Fibroblast of mammary gland (primary cell): ENCODE measurements at regions not wholly inside any gene's neighbourhood (a gene's known extent, or its start where the extent isn't known, plus 50 kb on each side); places are given as distances from the start of the nearest gene placed in this dataset.
A peak's percentile ranks its signal among the peaks of the same experiment; 100 is the strongest.

Experiments used
- DNase-seq: peaks from one replicate; pipeline ENCODE4 v3.0.0-alpha.2; 2010; ENCODE audit warnings: low read depth
- H3K4me3 ChIP-seq: 2 replicates; pipeline ENCODE4 v1.5.1; 2011; ENCODE audit warnings: low read depth, mild to moderate bottlenecking, low read length, moderate library complexity; ENCODE audit not compliant: control insufficient read depth
- CTCF ChIP-seq: conservative IDR thresholded peaks from 2 replicates; pipeline ENCODE4 v1.5.1; 2011; ENCODE audit warnings: low read depth, low read length, inconsistent platforms; ENCODE audit not compliant: control insufficient read depth, insufficient read depth

DNA sequence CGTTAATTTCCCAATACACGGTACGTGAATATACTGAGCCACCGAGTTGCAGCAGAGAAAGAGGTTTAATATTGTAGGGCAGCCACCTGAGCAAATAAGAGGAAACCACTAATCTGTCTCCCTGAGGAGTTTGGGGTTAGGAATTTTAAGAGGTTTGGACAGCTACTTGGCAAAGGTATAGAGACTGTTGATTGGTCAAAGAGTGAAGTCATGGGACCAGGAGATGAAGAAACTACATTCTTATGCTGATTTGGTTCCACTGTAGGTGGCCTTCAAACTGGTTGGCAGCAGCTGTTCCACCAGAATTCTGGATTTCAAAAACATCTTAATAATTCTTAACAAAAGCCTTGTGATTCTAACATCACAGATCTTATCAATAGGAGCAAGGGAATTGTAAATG is 485.4 kb upstream of the PRMT6 start:
- TF ChIP-seq CTCF = no peak
- H3K4me3 ChIP-seq = no peak overlapping the region
- peak; percentile 11 for DNase-seq

DNA sequence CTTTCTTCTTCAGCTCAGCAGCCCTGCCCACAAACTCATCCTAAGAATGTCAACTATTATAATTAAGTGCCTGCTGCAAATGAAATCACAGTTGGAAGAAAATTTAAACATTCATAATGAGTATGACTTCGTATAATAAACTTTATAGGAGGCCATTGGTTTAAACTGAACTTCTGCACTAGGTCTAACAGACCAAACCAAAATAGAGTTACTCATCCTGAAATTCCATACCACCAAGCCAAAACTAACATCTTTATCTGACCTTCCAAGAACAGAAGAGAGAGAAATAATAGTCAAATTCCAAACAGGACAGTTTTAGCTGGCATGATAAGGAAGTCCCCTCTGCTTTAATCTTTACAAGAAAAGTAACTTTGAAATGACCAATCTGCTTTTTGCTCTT is 472.4 kb upstream of the PRMT6 start:
- no peak for TF ChIP-seq CTCF
- no peak overlapping the region for H3K4me3 ChIP-seq
- DNase-seq = no peak

GRCh38 chr1:106584676-106585075 is 471.8 kb upstream of the PRMT6 start:
- no peak for DNase-seq
- TF ChIP-seq CTCF = no peak

GRCh38 chr1:106600626-106601025 is 455.8 kb upstream of the PRMT6 start:
- DNase-seq = no peak
- H3K4me3 ChIP-seq = no peak overlapping the region
- no peak for TF ChIP-seq CTCF

More at GRCh38 chr1:106584676-106585075, 471.8 kb upstream of the PRMT6 start:
- no peak overlapping the region for H3K4me3 ChIP-seq

- no peak overlapping the region for H3K4me3 ChIP-seq
- no peak for DNase-seq
- no peak for TF ChIP-seq CTCF
These were observed 452.9 kb upstream of the PRMT6 start for GRCh38 chr1:106603616-106604015.

DNA sequence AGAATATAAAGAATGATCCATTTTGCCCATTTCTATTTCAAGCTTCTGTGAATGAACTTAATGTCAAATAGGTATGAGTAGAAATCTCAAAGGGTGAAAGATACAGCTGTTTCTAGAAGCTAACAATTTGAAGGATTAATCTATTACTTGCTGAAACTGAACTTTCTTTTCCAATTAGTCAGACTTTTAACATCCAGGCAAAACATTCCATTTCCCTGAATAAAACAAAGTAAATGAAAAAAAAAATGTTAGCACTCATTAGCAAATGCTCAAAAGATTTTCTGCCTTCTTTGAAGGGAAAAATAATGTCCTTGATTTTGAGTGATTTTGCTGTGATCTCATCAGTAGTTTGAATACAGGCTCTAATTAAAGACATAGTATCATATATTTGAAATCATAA is 447.6 kb upstream of the PRMT6 start:
- H3K4me3 ChIP-seq = no peak overlapping the region
- peak; percentile 2 for DNase-seq
- no peak for TF ChIP-seq CTCF

- no peak overlapping the region for H3K4me3 ChIP-seq
- peak; percentile 24 for DNase-seq
- no peak for TF ChIP-seq CTCF
These were observed 443.4 kb upstream of the PRMT6 start for GRCh38 chr1:106613068-106613467.
